ENCODE measurements at regions not wholly inside any gene's neighbourhood (a gene's known extent, or its start where the extent isn't known, plus 50 kb on each side); places are given as distances from the start of the nearest gene placed in this dataset.

- no peak for DNase-seq
Observed at GRCh38 chr3:25313286-25313685, 114.8 kb upstream of the RARB start.

GRCh38 chr3:25324954-25325655 is 103.0 kb upstream of the RARB start:
- DNase-seq = no peak

- no peak for DNase-seq
Observed at GRCh38 chr3:25335356-25335755, 92.7 kb upstream of the RARB start.

GRCh38 chr3:25338158-25338725 is 89.8 kb upstream of the RARB start:
- DNase-seq = no peak

- DNase-seq = no peak
Observed at GRCh38 chr3:25339225-25339624, 88.8 kb upstream of the RARB start.

- no peak for DNase-seq
Observed at GRCh38 chr3:25344670-25345069, 83.4 kb upstream of the RARB start.

- DNase-seq = no peak
Observed at GRCh38 chr3:25349095-25349494, 79.0 kb upstream of the RARB start.

GRCh38 chr3:25349828-25350724 is 78.0 kb upstream of the RARB start:
- DNase-seq = no peak

- no peak for DNase-seq
Observed at GRCh38 chr3:25350725-25351114, 77.3 kb upstream of the RARB start.

GRCh38 chr3:25354071-25354470 is 74.0 kb upstream of the RARB start:
- no peak for DNase-seq

GRCh38 chr3:25355034-25355885 is 72.8 kb upstream of the RARB start:
- no peak for DNase-seq

GRCh38 chr3:25355998-25356397 is 72.1 kb upstream of the RARB start:
- no peak for DNase-seq

- no peak for DNase-seq
Observed at GRCh38 chr3:25362118-25362517, 65.9 kb upstream of the RARB start.

GRCh38 chr3:25365636-25366035 is 62.4 kb upstream of the RARB start:
- DNase-seq = no peak

- no peak for DNase-seq
Observed at GRCh38 chr3:25367025-25367424, 61.0 kb upstream of the RARB start.

GRCh38 chr3:25372167-25372566 is 55.9 kb upstream of the RARB start:
- DNase-seq = no peak

- no peak for DNase-seq
Observed at GRCh38 chr3:25376340-25376739, 51.7 kb upstream of the RARB start.

GRCh38 chr3:25377042-25377441 is 51.0 kb upstream of the RARB start:
- no peak for DNase-seq
